ENCODE measurements at regions not wholly inside any gene's neighbourhood (a gene's known extent, or its start where the extent isn't known, plus 50 kb on each side); places are given as distances from the start of the nearest gene placed in this dataset.

DNA sequence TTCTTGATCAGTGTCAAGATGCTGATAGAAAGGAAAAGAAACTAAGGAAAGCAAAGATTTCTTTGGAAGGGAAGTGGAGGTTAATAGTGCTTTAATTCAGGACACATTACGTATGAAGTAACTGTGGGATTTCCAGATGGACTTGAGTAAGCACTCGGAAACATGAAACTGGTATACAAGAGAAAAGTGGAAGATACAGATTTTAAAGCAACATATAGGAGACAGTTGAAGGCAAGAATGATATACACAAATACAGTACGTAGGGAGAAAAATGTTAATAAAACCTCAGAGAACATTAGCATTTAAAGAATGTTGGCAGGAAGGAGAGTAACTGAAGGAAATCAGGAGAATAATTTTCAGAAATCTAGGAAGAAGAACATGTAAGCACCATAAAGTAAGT lies 730.9 kb upstream of the ADGRL2 start:
- Histone ChIP-seq H3K27ac (no peak overlapping the region), H3K9me3 (no peaks in the 10 kb centered on the region)
- 89 to 92% methylated on average over 3 of the region's 3 CpGs for WGBS, 2 donors

GRCh38 chr1:81068726-81069125 lies 732.0 kb upstream of the ADGRL2 start:
- WGBS, 2 donors = 67 to 68% methylated on average over 4 of the region's 4 CpGs

More for the DNA sequence above, 730.9 kb upstream of the ADGRL2 start:
- H3K27me3 ChIP-seq = no peaks in the 10 kb centered on the region
- H3K4me3 ChIP-seq = no peak overlapping the region
- no peaks in the 10 kb centered on the region for H3K36me3 ChIP-seq
- no peak for DNase-seq
- TF ChIP-seq, protein P1, sequence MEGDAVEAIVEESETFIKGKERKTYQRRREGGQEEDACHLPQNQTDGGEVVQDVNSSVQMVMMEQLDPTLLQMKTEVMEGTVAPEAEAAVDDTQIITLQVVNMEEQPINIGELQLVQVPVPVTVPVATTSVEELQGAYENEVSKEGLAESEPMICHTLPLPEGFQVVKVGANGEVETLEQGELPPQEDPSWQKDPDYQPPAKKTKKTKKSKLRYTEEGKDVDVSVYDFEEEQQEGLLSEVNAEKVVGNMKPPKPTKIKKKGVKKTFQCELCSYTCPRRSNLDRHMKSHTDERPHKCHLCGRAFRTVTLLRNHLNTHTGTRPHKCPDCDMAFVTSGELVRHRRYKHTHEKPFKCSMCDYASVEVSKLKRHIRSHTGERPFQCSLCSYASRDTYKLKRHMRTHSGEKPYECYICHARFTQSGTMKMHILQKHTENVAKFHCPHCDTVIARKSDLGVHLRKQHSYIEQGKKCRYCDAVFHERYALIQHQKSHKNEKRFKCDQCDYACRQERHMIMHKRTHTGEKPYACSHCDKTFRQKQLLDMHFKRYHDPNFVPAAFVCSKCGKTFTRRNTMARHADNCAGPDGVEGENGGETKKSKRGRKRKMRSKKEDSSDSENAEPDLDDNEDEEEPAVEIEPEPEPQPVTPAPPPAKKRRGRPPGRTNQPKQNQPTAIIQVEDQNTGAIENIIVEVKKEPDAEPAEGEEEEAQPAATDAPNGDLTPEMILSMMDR (IDR thresholded peaks at IDR 0.05) = no peak
- TF ChIP-seq POLR2A (IDR thresholded peaks at IDR 0.05) = no peak
- no peaks in the 10 kb centered on the region for H3K4me1 ChIP-seq
- intact Hi-C loops (cut with DNase I) = no loop called here

DNA sequence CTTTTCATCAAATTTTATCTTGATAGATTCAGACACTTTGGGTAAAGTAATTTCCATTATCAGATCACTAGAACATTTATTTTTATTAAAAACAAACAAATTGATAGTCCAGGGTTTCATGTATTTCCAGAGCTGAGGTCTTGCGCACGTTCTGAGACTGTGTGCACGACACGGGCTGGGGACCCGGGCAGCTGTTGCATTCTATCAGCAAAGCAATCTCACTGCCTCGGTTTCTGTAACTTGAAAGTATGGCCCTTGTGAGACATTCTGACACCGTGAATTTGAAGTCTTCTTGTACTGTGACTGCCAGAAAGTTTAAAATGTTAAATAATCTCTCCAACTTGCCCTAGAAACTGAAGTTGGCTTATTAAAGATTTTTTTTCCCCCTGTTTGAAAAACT lies 746.9 kb upstream of the ADGRL2 start:
- no peaks in the 10 kb centered on the region for H3K27me3 ChIP-seq
- intact Hi-C loops (cut with DNase I) = no loop called here
- H3K36me3 ChIP-seq = no peaks in the 10 kb centered on the region
- no peak for TF ChIP-seq POLR2A (IDR thresholded peaks at IDR 0.05)
- TF ChIP-seq, protein P1 (IDR thresholded peaks at IDR 0.05) = no peak
- H3K9me3 ChIP-seq = no peaks in the 10 kb centered on the region
- WGBS, 2 donors = 67 to 70% methylated on average over 7 of the region's 7 CpGs
- no peaks in the 10 kb centered on the region for H3K4me1 ChIP-seq
- DNase-seq = no peak
- H3K27ac ChIP-seq = no peak overlapping the region
- no peak overlapping the region for H3K4me3 ChIP-seq

More at GRCh38 chr1:81068726-81069125, 732.0 kb upstream of the ADGRL2 start:
- H3K4me3 ChIP-seq = no peak overlapping the region
- intact Hi-C loops (cut with DNase I) = no loop called here
- no peak overlapping the region for H3K27ac ChIP-seq
- no peaks in the 10 kb centered on the region for H3K9me3 ChIP-seq
- H3K36me3 ChIP-seq = no peaks in the 10 kb centered on the region
- DNase-seq = no peak
- no peaks in the 10 kb centered on the region for H3K4me1 ChIP-seq
- no peaks in the 10 kb centered on the region for H3K27me3 ChIP-seq
- no peak for TF ChIP-seq POLR2A (IDR thresholded peaks at IDR 0.05)
- TF ChIP-seq, protein P1 (IDR thresholded peaks at IDR 0.05) = no peak

DNA sequence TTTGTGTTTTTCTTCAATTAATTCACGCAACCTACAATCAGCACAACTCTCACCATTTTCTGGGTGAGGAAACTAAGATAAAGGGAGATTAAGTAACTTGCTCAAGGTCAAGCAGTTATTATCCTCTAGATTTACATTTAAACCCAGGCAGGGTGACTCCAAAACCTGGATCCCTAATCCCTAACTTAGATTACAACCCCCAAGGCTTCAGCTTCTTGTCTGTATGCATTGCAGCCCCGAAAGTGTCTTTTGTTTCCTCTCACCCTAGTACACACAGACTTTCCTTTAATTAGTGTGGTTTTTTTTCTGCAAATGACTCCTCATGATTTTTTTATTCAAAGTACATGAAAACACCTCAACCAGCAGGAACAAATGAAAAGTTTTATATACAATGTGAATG lies 748.6 kb upstream of the ADGRL2 start:
- no peaks in the 10 kb centered on the region for H3K4me1 ChIP-seq
- H3K9me3 ChIP-seq = no peaks in the 10 kb centered on the region
- 78 to 81% methylated on average over 2 of the region's 2 CpGs for WGBS, 2 donors
- H3K27ac ChIP-seq = no peak overlapping the region
- no peak overlapping the region for H3K4me3 ChIP-seq
- TF ChIP-seq, protein P1 (IDR thresholded peaks at IDR 0.05) = no peak
- no peak for TF ChIP-seq POLR2A (IDR thresholded peaks at IDR 0.05)
- intact Hi-C loops (cut with DNase I) = no loop called here
- no peaks in the 10 kb centered on the region for H3K36me3 ChIP-seq
- DNase-seq = no peak
- no peaks in the 10 kb centered on the region for H3K27me3 ChIP-seq

GRCh38 chr1:81050390-81050789 lies 750.3 kb upstream of the ADGRL2 start:
- H3K4me3 ChIP-seq = no peak overlapping the region
- WGBS, 2 donors = 52 to 65% methylated on average over 1 of the region's 1 CpG
- TF ChIP-seq, protein P1 (IDR thresholded peaks at IDR 0.05) = no peak
- no peak for TF ChIP-seq POLR2A (IDR thresholded peaks at IDR 0.05)
- H3K36me3 ChIP-seq = no peaks in the 10 kb centered on the region
- H3K9me3 ChIP-seq = no peaks in the 10 kb centered on the region
- H3K27ac ChIP-seq = no peak overlapping the region
- no peaks in the 10 kb centered on the region for H3K4me1 ChIP-seq
- no peak for DNase-seq
- intact Hi-C loops (cut with DNase I) = no loop called here
- H3K27me3 ChIP-seq = no peaks in the 10 kb centered on the region
